Activated T-helper 17 cell treated with anti-CD3 and anti-CD28 coated beads, Interleukin-2, amount 50 U/mL, for 72 hours (primary cell): ENCODE measurements at regions not wholly inside any gene's neighbourhood (a gene's known extent, or its start where the extent isn't known, plus 50 kb on each side); places are given as distances from the start of the nearest gene placed in this dataset.

Experiments
- ATAC-seq: fragments of 150-1000 bp; cut with Tn5 transposase; replicated peaks from 2 replicates; pipeline ENCODE4 v1.10.0; 2021; ENCODE audit warnings: mild to moderate bottlenecking, moderate library complexity
- H3K27ac Mint-ChIP-seq: one replicate; pipeline ENCODE4 v1.8.0; 2022; ENCODE audit warnings: mixed read lengths
- H3K27me3 Mint-ChIP-seq: one replicate; pipeline ENCODE4 v1.8.0; 2022; ENCODE audit warnings: mixed read lengths
- H3K36me3 Mint-ChIP-seq: one replicate; pipeline ENCODE4 v1.8.0; 2022; ENCODE audit warnings: low read depth, mild to moderate bottlenecking, mixed read lengths
- H3K4me1 Mint-ChIP-seq: one replicate; pipeline ENCODE4 v1.8.0; 2022; ENCODE audit warnings: mixed read lengths
- H3K4me3 Mint-ChIP-seq: one replicate; pipeline ENCODE4 v1.8.0; 2022; ENCODE audit warnings: mild to moderate bottlenecking, mixed read lengths
- H3K9me3 Mint-ChIP-seq: one replicate; pipeline ENCODE4 v1.8.0; 2022; ENCODE audit warnings: mixed read lengths

GRCh38 chr2:52918551-52918950 lies 849.1 kb upstream of the CHAC2 start:
- H3K27me3 Mint-ChIP-seq = no peaks in the 10 kb centered on the region
- H3K27ac Mint-ChIP-seq = no peak overlapping the region
- peaks cover 3% of the 10 kb centered on the region for H3K9me3 Mint-ChIP-seq
- no peak overlapping the region for H3K4me3 Mint-ChIP-seq
- ATAC-seq = peak; percentile 84
- H3K36me3 Mint-ChIP-seq = no peaks in the 10 kb centered on the region
- H3K4me1 Mint-ChIP-seq = no peaks in the 10 kb centered on the region

GRCh38 chr2:52916981-52917380 lies 850.6 kb upstream of the CHAC2 start:
- Mint-ChIP-seq H3K36me3 (no peaks in the 10 kb centered on the region), H3K4me3 (no peak overlapping the region), H3K27ac (no peak overlapping the region), H3K27me3 (no peaks in the 10 kb centered on the region), H3K9me3 (peaks cover 3% of the 10 kb centered on the region), H3K4me1 (no peaks in the 10 kb centered on the region)
- ATAC-seq = no peak

- Mint-ChIP-seq H3K27me3 (no peaks in the 10 kb centered on the region), H3K4me1 (no peaks in the 10 kb centered on the region), H3K27ac (no peak overlapping the region), H3K36me3 (no peaks in the 10 kb centered on the region), H3K4me3 (no peak overlapping the region), H3K9me3 (peaks cover 3% of the 10 kb centered on the region)
- no peak for ATAC-seq
Observed at GRCh38 chr2:52904355-52904891, 863.2 kb upstream of the CHAC2 start.

- ATAC-seq = no peak
- peaks cover 15% of the 10 kb centered on the region for H3K9me3 Mint-ChIP-seq
- H3K36me3 Mint-ChIP-seq = no peaks in the 10 kb centered on the region
Observed at GRCh38 chr2:52897511-52898044, 870.0 kb upstream of the CHAC2 start.

GRCh38 chr2:52895726-52896340 lies 871.8 kb upstream of the CHAC2 start:
- Mint-ChIP-seq H3K4me3 (no peak overlapping the region), H3K27ac (no peak overlapping the region), H3K4me1 (no peaks in the 10 kb centered on the region), H3K9me3 (peaks cover 21% of the 10 kb centered on the region), H3K27me3 (peaks cover 3% of the 10 kb centered on the region), H3K36me3 (no peaks in the 10 kb centered on the region)
- ATAC-seq = no peak

More at GRCh38 chr2:52897511-52898044, 870.0 kb upstream of the CHAC2 start:
- Mint-ChIP-seq H3K4me3 (no peak overlapping the region), H3K4me1 (no peaks in the 10 kb centered on the region), H3K27me3 (peaks cover 3% of the 10 kb centered on the region), H3K27ac (no peak overlapping the region)

GRCh38 chr2:52886556-52886955 lies 881.0 kb upstream of the CHAC2 start:
- H3K4me3 Mint-ChIP-seq = no peak overlapping the region
- ATAC-seq = no peak
- H3K27ac Mint-ChIP-seq = no peak overlapping the region

GRCh38 chr2:52884761-52885352 lies 882.7 kb upstream of the CHAC2 start:
- Mint-ChIP-seq H3K9me3 (no peaks in the 10 kb centered on the region), H3K4me1 (no peaks in the 10 kb centered on the region), H3K27ac (no peak overlapping the region), H3K4me3 (no peak overlapping the region), H3K36me3 (no peaks in the 10 kb centered on the region), H3K27me3 (no peaks in the 10 kb centered on the region)
- no peak for ATAC-seq

More at GRCh38 chr2:52886556-52886955, 881.0 kb upstream of the CHAC2 start:
- no peaks in the 10 kb centered on the region for H3K9me3 Mint-ChIP-seq
- H3K36me3 Mint-ChIP-seq = no peaks in the 10 kb centered on the region
- no peaks in the 10 kb centered on the region for H3K27me3 Mint-ChIP-seq
- no peaks in the 10 kb centered on the region for H3K4me1 Mint-ChIP-seq

GRCh38 chr2:52882974-52883373 lies 884.6 kb upstream of the CHAC2 start:
- no peak overlapping the region for H3K4me3 Mint-ChIP-seq
- no peaks in the 10 kb centered on the region for H3K36me3 Mint-ChIP-seq
- no peaks in the 10 kb centered on the region for H3K27me3 Mint-ChIP-seq
- H3K9me3 Mint-ChIP-seq = no peaks in the 10 kb centered on the region
- ATAC-seq = no peak
- no peaks in the 10 kb centered on the region for H3K4me1 Mint-ChIP-seq
- no peak overlapping the region for H3K27ac Mint-ChIP-seq

GRCh38 chr2:52881606-52882005 lies 886.0 kb upstream of the CHAC2 start:
- Mint-ChIP-seq H3K4me3 (no peak overlapping the region), H3K36me3 (no peaks in the 10 kb centered on the region), H3K27me3 (no peaks in the 10 kb centered on the region), H3K27ac (no peak overlapping the region), H3K4me1 (no peaks in the 10 kb centered on the region), H3K9me3 (no peaks in the 10 kb centered on the region)
- ATAC-seq = no peak

GRCh38 chr2:52880872-52881271 lies 886.7 kb upstream of the CHAC2 start:
- H3K27me3 Mint-ChIP-seq = no peaks in the 10 kb centered on the region
- H3K9me3 Mint-ChIP-seq = no peaks in the 10 kb centered on the region
- ATAC-seq = no peak
- no peaks in the 10 kb centered on the region for H3K4me1 Mint-ChIP-seq
- no peaks in the 10 kb centered on the region for H3K36me3 Mint-ChIP-seq
- no peak overlapping the region for H3K27ac Mint-ChIP-seq
- H3K4me3 Mint-ChIP-seq = no peak overlapping the region

- ATAC-seq = no peak
- no peak overlapping the region for H3K27ac Mint-ChIP-seq
- no peaks in the 10 kb centered on the region for H3K36me3 Mint-ChIP-seq
- no peaks in the 10 kb centered on the region for H3K27me3 Mint-ChIP-seq
- H3K4me1 Mint-ChIP-seq = no peaks in the 10 kb centered on the region
- no peaks in the 10 kb centered on the region for H3K9me3 Mint-ChIP-seq
- no peak overlapping the region for H3K4me3 Mint-ChIP-seq
Observed at GRCh38 chr2:52879561-52879960, 888.0 kb upstream of the CHAC2 start.

- Mint-ChIP-seq H3K4me3 (no peak overlapping the region), H3K9me3 (no peaks in the 10 kb centered on the region), H3K4me1 (no peaks in the 10 kb centered on the region), H3K27ac (no peak overlapping the region), H3K27me3 (no peaks in the 10 kb centered on the region), H3K36me3 (no peaks in the 10 kb centered on the region)
- no peak for ATAC-seq
Observed at GRCh38 chr2:52877703-52878102, 889.9 kb upstream of the CHAC2 start.

- no peak overlapping the region for H3K4me3 Mint-ChIP-seq
- no peaks in the 10 kb centered on the region for H3K9me3 Mint-ChIP-seq
- no peaks in the 10 kb centered on the region for H3K27me3 Mint-ChIP-seq
- H3K27ac Mint-ChIP-seq = no peak overlapping the region
- ATAC-seq = no peak
- H3K36me3 Mint-ChIP-seq = no peaks in the 10 kb centered on the region
- no peaks in the 10 kb centered on the region for H3K4me1 Mint-ChIP-seq
Observed at GRCh38 chr2:52874466-52875106, 893.0 kb upstream of the CHAC2 start.

GRCh38 chr2:52862801-52863200 lies 904.8 kb upstream of the CHAC2 start:
- H3K4me3 Mint-ChIP-seq = no peak overlapping the region
- H3K27ac Mint-ChIP-seq = no peak overlapping the region
- no peak for ATAC-seq
- no peaks in the 10 kb centered on the region for H3K36me3 Mint-ChIP-seq
- no peaks in the 10 kb centered on the region for H3K9me3 Mint-ChIP-seq
- H3K27me3 Mint-ChIP-seq = no peaks in the 10 kb centered on the region
- H3K4me1 Mint-ChIP-seq = no peaks in the 10 kb centered on the region

GRCh38 chr2:52861596-52861995 lies 906.0 kb upstream of the CHAC2 start:
- Mint-ChIP-seq H3K4me1 (no peaks in the 10 kb centered on the region), H3K9me3 (no peaks in the 10 kb centered on the region), H3K36me3 (no peaks in the 10 kb centered on the region), H3K4me3 (no peak overlapping the region), H3K27ac (no peak overlapping the region), H3K27me3 (no peaks in the 10 kb centered on the region)
- no peak for ATAC-seq
